ENCODE measurements at regions not wholly inside any gene's neighbourhood (a gene's known extent, or its start where the extent isn't known, plus 50 kb on each side); places are given as distances from the start of the nearest gene placed in this dataset.

DNA sequence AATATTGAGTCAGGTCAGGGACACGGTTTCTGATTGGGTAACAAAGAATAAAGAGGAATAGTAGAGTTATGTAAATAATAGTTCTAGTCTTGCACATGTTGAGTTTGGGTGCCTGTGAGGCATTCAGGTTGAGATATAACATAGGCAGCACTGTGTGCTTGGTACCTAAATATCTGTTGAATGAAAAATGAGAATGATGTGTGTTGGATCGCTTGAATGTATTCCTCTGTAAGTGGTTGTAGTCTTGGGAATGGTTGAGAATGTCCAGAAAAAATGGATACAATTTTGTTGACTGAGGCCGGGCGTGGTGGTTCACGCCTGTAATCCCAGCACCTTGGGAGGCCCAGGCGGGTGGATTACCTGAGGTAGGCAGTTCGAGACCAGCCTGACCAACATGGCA is 116.3 kb upstream of the HNRNPU start:
- TF ChIP-seq POLR2AphosphoS5 (IDR thresholded peaks at IDR 0.05; ENCODE audit: borderline replicate concordance, low read depth, low read length) (no peak), EZH2 (IDR thresholded peaks at IDR 0.05) (no peak)

Measured in SK-N-MC (cell line).